ENCODE measurements at regions not wholly inside any gene's neighbourhood (a gene's known extent, or its start where the extent isn't known, plus 50 kb on each side); places are given as distances from the start of the nearest gene placed in this dataset.
A peak's percentile ranks its signal among the peaks of the same experiment; 100 is the strongest.

DNA sequence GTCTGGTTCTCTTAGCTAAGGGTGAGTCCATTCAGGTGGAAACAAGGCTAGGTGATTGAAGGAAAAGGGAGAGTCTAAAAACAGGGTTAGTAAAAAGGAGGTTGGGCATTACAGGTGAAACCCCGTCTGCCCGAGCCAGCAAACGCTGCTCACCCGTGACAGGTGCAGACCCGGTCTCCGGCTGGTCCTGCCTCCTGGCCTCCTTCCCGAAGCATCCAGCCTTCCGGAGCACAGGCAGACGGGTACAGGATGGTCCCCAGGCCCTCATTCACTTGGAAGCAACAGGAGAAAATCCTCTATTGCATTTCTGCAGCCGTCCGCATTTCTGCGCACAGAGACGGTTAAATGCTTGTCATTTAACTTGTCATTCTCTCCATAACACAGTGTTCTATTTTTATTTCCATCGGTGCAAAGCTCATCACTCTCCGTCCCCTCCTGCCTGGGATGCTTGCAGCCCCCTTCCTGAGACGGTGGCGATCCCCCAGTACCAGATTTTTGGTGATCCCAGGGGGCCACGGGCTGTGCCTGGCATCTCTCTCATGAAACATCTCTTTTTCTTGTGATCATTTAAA is 90.8 kb upstream of the PPP2R3B start:
- Mint-ChIP-seq H3K27ac (peak overlapping the region; percentile 79), H3K4me3 (no peak overlapping the region), H3K4me1 (peaks cover 31% of the 10 kb centered on the region), H3K36me3 (peaks cover 6% of the 10 kb centered on the region; the same call in 1 of the 2 replicates), H3K27me3 (ENCODE audit: low read depth) (peaks cover 11% of the 10 kb centered on the region; the same call in 1 of the 2 replicates), H3K9me3 (peaks cover 10% of the 10 kb centered on the region)
- ATAC-seq = no peak
- DNase-seq (ENCODE audit: low spot score) = no peak
- ChIA-PET CTCF (no interaction called here), POLR2A (no interaction called here)
- TF ChIP-seq ZNF396 (CRISPR knock-in tag; IDR thresholded peaks at IDR 0.05; ENCODE audit: borderline replicate concordance) (no peak), ELF4 (CRISPR knock-in tag; IDR thresholded peaks at IDR 0.05; ENCODE audit: low read depth) (no peak), GTF2I (CRISPR knock-in tag; conservative IDR thresholded peaks at IDR 0.05) (no peak), NFE2L1 (CRISPR knock-in tag; IDR thresholded peaks at IDR 0.05) (no peak), SP1 (CRISPR knock-in tag; conservative IDR thresholded peaks at IDR 0.05) (no peak), ZNF317 (CRISPR knock-in tag; IDR thresholded peaks at IDR 0.05; ENCODE audit: borderline replicate concordance, low read depth) (no peak), ZBTB21 (CRISPR knock-in tag; IDR thresholded peaks at IDR 0.05; ENCODE audit: borderline replicate concordance) (no peak)
- TF ChIP-seq, protein P1, sequence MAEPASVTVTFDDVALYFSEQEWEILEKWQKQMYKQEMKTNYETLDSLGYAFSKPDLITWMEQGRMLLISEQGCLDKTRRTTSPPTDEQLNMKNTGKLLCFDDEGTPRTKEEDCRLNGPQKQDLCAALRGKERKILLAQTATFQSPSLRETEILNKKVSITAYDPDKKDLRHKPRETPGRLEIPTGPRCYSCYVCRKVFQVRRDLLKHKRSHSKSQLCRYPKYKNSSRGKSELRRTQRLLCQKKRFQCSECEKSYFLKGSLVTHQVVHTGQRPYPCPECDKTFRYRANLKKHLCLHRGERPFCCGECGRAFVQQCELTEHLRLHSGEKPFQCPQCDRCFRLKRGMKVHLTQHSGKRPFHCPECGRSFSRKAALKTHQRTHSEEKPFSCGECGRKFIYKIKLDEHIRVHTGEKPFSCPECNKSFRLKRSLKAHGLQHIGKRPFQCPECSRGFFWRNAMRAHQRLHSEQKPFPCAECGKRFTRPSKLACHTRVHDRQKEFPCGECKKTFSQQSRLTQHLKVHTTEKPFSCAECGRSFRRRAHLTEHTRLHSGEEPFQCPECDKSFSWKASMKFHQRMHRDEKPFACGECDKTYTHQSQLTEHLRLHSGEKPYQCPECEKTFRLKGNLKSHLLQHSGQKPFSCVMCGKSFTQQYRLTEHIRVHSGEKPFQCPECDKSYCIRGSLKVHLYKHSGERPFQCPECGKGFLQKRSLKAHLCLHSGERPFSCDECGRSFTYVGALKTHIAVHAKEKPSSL (CRISPR knock-in tag; conservative IDR thresholded peaks at IDR 0.05) = no peak
- TF ChIP-seq, protein P2, sequence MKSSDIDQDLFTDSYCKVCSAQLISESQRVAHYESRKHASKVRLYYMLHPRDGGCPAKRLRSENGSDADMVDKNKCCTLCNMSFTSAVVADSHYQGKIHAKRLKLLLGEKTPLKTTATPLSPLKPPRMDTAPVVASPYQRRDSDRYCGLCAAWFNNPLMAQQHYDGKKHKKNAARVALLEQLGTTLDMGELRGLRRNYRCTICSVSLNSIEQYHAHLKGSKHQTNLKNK (CRISPR knock-in tag; IDR thresholded peaks at IDR 0.05) = no peak
- TF ChIP-seq, protein P3, sequence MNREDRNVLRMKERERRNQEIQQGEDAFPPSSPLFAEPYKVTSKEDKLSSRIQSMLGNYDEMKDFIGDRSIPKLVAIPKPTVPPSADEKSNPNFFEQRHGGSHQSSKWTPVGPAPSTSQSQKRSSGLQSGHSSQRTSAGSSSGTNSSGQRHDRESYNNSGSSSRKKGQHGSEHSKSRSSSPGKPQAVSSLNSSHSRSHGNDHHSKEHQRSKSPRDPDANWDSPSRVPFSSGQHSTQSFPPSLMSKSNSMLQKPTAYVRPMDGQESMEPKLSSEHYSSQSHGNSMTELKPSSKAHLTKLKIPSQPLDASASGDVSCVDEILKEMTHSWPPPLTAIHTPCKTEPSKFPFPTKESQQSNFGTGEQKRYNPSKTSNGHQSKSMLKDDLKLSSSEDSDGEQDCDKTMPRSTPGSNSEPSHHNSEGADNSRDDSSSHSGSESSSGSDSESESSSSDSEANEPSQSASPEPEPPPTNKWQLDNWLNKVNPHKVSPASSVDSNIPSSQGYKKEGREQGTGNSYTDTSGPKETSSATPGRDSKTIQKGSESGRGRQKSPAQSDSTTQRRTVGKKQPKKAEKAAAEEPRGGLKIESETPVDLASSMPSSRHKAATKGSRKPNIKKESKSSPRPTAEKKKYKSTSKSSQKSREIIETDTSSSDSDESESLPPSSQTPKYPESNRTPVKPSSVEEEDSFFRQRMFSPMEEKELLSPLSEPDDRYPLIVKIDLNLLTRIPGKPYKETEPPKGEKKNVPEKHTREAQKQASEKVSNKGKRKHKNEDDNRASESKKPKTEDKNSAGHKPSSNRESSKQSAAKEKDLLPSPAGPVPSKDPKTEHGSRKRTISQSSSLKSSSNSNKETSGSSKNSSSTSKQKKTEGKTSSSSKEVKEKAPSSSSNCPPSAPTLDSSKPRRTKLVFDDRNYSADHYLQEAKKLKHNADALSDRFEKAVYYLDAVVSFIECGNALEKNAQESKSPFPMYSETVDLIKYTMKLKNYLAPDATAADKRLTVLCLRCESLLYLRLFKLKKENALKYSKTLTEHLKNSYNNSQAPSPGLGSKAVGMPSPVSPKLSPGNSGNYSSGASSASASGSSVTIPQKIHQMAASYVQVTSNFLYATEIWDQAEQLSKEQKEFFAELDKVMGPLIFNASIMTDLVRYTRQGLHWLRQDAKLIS (CRISPR knock-in tag; IDR thresholded peaks at IDR 0.05; ENCODE audit: borderline replicate concordance) = no peak

DNA sequence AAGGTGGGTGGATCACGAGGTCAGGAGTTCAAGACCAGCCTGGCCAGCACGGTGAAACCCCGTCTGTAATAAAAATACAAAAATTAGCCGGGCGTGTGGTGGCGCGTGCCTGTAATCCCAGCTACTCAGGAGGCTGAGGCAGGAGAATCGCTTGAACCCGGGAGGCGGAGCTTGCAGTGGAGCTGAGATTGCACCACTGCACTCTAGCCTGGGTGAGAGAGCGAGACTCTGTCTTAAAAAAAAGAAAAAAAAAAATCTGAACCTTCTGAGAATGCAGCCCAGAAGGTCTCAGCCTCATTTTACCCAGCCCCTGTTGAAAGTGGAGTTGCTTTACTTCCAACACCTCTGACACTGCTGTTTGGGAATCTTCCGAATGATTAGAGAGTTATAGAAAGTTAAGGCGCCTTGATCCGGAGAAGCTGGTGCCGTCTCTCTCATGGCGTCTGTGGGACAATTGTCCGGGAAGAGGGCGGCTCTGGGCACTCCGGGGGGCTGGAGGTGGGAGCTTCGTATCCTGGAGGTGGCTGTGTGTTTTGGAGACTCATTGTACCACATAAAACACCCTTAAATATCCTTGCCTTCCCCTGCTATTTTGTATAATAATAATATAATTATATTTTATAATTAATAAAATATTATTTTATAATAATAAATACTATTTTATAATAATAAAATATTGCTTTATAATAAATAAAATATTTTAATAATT is 92.7 kb upstream of the PPP2R3B start:
- ChIA-PET CTCF (no interaction called here), POLR2A (no interaction called here)
- ATAC-seq (no peak), DNase-seq (ENCODE audit: low spot score) (no peak)
- H3K27me3 Mint-ChIP-seq (ENCODE audit: low read depth) = peaks cover 11% of the 10 kb centered on the region; the same call in 1 of the 2 replicates
- no peak overlapping the region for H3K4me3 Mint-ChIP-seq
- peak; percentile 94; the same call in 1 of the 2 replicates for TF ChIP-seq HMGA2 (CRISPR knock-in tag; IDR thresholded peaks at IDR 0.05)
- no peak for TF ChIP-seq GABPB1 (CRISPR knock-in tag; IDR thresholded peaks at IDR 0.05)
- no peak for TF ChIP-seq CREB1 (CRISPR knock-in tag; IDR thresholded peaks at IDR 0.05)
- H3K9me3 Mint-ChIP-seq = peaks cover 10% of the 10 kb centered on the region
- peaks cover 36% of the 10 kb centered on the region for H3K4me1 Mint-ChIP-seq
- no peak overlapping the region for H3K27ac Mint-ChIP-seq
- peaks cover 6% of the 10 kb centered on the region; the same call in 1 of the 2 replicates for H3K36me3 Mint-ChIP-seq

DNA sequence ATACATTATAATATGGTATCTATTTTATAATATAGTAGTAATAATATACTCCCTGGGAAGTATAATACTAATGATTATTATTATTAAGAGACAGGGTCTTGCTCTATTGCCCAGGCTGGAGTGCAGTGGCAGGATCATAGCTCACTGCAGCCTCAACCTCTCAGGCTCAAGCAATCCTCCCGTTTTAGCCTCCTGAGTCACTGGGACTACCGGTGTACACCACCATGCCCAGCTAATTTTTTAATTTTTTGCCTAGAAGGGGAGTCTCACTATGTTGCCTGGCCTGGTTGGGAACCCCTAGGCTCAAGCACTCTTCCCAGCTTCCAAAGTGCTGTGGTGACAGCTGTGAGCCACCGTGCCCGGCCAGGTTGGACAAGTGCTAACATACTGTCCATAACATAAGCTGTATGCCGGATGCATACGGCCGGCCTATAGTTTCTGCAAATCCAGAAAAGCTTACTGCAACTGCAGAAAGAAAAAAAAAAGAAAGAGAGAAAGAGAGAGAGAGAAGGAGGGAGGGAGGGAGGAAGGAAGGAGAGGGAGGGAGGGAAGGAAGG is 94.2 kb upstream of the PPP2R3B start:
- H3K9me3 Mint-ChIP-seq = peaks cover 2% of the 10 kb centered on the region
- no peak overlapping the region for H3K4me3 Mint-ChIP-seq
- ATAC-seq (no peak), DNase-seq (ENCODE audit: low spot score) (no peak)
- H3K27me3 Mint-ChIP-seq (ENCODE audit: low read depth) = peaks cover 7% of the 10 kb centered on the region; the same call in 1 of the 2 replicates
- CTCF ChIA-PET = no interaction called here
- peaks cover 1% of the 10 kb centered on the region; the same call in 1 of the 2 replicates for H3K36me3 Mint-ChIP-seq
- POLR2A ChIA-PET = no interaction called here
- peaks cover 32% of the 10 kb centered on the region for H3K4me1 Mint-ChIP-seq
- no peak overlapping the region for H3K27ac Mint-ChIP-seq
- TF ChIP-seq, protein P4, sequence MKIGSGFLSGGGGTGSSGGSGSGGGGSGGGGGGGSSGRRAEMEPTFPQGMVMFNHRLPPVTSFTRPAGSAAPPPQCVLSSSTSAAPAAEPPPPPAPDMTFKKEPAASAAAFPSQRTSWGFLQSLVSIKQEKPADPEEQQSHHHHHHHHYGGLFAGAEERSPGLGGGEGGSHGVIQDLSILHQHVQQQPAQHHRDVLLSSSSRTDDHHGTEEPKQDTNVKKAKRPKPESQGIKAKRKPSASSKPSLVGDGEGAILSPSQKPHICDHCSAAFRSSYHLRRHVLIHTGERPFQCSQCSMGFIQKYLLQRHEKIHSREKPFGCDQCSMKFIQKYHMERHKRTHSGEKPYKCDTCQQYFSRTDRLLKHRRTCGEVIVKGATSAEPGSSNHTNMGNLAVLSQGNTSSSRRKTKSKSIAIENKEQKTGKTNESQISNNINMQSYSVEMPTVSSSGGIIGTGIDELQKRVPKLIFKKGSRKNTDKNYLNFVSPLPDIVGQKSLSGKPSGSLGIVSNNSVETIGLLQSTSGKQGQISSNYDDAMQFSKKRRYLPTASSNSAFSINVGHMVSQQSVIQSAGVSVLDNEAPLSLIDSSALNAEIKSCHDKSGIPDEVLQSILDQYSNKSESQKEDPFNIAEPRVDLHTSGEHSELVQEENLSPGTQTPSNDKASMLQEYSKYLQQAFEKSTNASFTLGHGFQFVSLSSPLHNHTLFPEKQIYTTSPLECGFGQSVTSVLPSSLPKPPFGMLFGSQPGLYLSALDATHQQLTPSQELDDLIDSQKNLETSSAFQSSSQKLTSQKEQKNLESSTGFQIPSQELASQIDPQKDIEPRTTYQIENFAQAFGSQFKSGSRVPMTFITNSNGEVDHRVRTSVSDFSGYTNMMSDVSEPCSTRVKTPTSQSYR (CRISPR knock-in tag; IDR thresholded peaks at IDR 0.05) = no peak
- TF ChIP-seq ZBTB21 (CRISPR knock-in tag; IDR thresholded peaks at IDR 0.05; ENCODE audit: borderline replicate concordance) = no peak
- no peak for TF ChIP-seq RELA (CRISPR knock-in tag; IDR thresholded peaks at IDR 0.05; ENCODE audit: borderline replicate concordance)
- TF ChIP-seq, protein P5, sequence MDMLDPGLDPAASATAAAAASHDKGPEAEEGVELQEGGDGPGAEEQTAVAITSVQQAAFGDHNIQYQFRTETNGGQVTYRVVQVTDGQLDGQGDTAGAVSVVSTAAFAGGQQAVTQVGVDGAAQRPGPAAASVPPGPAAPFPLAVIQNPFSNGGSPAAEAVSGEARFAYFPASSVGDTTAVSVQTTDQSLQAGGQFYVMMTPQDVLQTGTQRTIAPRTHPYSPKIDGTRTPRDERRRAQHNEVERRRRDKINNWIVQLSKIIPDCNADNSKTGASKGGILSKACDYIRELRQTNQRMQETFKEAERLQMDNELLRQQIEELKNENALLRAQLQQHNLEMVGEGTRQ (CRISPR knock-in tag; IDR thresholded peaks at IDR 0.05) = no peak
- no peak for TF ChIP-seq FOXJ3 (CRISPR knock-in tag; IDR thresholded peaks at IDR 0.05; ENCODE audit: borderline replicate concordance)

All from WTC11 (cell line).